Left lung (tissue), 4 donors: ENCODE measurements at regions not wholly inside any gene's neighbourhood (a gene's known extent, or its start where the extent isn't known, plus 50 kb on each side); places are given as distances from the start of the nearest gene placed in this dataset.

Source experiments
- ATAC-seq: fragments of 200-7000 bp; cut with Tn5 transposase; one replicate; pipeline ENCODE4 v1.9.1; 2020; ENCODE audit warnings: moderate library complexity
- DNase-seq, 4 donors: peaks; one replicate each; pipeline ENCODE4 v3.0.0-alpha.2; 2013 to 2020
- H3K27ac ChIP-seq, 2 donors: fragments of 200-600 bp; sonication (generic) in 1 of 2; one replicate each; pipeline versions ENCODE4 v1.5.0 to v1.8.0; 2020 to 2021
- H3K27me3 ChIP-seq, 2 donors: fragments of 200-600 bp; sonication (generic) in 1 of 2; one replicate each; pipeline versions ENCODE4 v1.5.0 to v1.8.0; 2020 to 2021
- H3K36me3 ChIP-seq, 2 donors: fragments of 200-600 bp; sonication (generic) in 1 of 2; one replicate each; pipeline versions ENCODE4 v1.5.0 to v1.8.0; 2020 to 2021
- H3K4me1 ChIP-seq, 2 donors: fragments of 200-600 bp; one replicate each; pipeline ENCODE4 v1.8.0; 2021
- H3K4me3 ChIP-seq, 2 donors: fragments of 200-600 bp; sonication (generic) in 1 of 2; one replicate each; pipeline versions ENCODE4 v1.5.0 to v1.8.0; 2020 to 2021; ENCODE audit warnings: mild to moderate bottlenecking in 1 of 2
- H3K9me3 ChIP-seq, 2 donors: fragments of 200-600 bp; sonication (generic) in 1 of 2; one replicate each; pipeline versions ENCODE4 v1.5.0 to v1.8.0; 2020 to 2021
- intact Hi-C, 2 donors: fragments of 100-400 bp; cut with DNase I; formaldehyde crosslinking; loops; one replicate each; pipeline versions ENCODE4 v1.11.2 to v1.14.2; 2022
- TF ChIP-seq, protein P1 (sequence below), 2 donors: fragments of 200-600 bp; sonication (generic) in 1 of 2; IDR thresholded peaks; one replicate each; pipeline versions ENCODE4 v1.5.0 to v1.8.0; 2021; ENCODE audit warnings: antibody characterized with exemption in 2 of 2
- donor health status: DM: no; HTN: yes; CAD: no.
- donor health status: DM: no; HTN: no; CAD: no.

DNA sequence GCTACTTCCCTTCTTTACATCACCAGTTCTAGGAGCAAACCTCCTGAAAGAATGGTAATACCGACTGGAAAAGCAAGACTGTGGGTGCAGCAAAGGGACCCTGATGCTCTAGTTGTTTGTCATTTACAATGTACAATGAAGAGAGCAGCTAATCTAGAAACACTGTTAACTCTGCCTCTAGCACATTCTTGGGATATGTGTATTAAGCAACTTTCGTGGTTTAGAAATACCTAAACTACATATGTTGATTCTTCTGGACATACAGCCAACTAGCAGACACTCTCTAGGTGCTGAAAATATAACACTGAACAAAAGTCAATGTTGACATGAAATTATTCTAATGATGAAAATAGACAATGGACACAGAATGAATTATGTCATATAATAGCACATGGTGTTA lies 440.3 kb upstream of the MC4R start:
- Histone ChIP-seq H3K27ac (no peak overlapping the region), H3K27me3 (no peaks in the 10 kb centered on the region), H3K36me3 (no peaks in the 10 kb centered on the region), H3K4me1 (no peaks in the 10 kb centered on the region), H3K9me3 (no peaks in the 10 kb centered on the region), H3K4me3 (no peak overlapping the region)
- intact Hi-C loops: no loop called here
- DNase-seq (no peak), ATAC-seq (no peak)
- TF ChIP-seq, protein P1, sequence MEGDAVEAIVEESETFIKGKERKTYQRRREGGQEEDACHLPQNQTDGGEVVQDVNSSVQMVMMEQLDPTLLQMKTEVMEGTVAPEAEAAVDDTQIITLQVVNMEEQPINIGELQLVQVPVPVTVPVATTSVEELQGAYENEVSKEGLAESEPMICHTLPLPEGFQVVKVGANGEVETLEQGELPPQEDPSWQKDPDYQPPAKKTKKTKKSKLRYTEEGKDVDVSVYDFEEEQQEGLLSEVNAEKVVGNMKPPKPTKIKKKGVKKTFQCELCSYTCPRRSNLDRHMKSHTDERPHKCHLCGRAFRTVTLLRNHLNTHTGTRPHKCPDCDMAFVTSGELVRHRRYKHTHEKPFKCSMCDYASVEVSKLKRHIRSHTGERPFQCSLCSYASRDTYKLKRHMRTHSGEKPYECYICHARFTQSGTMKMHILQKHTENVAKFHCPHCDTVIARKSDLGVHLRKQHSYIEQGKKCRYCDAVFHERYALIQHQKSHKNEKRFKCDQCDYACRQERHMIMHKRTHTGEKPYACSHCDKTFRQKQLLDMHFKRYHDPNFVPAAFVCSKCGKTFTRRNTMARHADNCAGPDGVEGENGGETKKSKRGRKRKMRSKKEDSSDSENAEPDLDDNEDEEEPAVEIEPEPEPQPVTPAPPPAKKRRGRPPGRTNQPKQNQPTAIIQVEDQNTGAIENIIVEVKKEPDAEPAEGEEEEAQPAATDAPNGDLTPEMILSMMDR (IDR thresholded peaks at IDR 0.05): no peak

DNA sequence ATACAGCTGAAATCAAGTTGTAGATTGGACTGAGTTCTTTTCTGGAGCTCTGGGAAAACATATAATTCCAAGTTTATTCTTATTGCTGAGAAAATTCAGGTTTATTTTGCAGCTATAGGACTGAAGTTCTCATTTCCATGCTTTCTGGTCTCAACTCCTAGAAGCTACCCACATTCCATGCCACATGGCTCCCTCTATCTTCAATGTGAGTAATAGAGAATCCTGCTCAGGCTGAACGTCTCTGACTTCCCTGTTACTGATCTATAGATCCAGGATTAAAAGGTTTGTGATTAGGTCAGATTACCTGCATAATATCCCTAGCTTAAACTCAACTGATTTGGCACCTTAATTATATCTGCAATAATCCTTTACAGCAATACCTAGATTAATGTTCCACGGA lies 453.8 kb upstream of the MC4R start:
- intact Hi-C loops: no loop called here
- H3K27ac ChIP-seq: no peak overlapping the region
- no peak overlapping the region for H3K4me3 ChIP-seq
- DNase-seq: no peak
- TF ChIP-seq, protein P1 (IDR thresholded peaks at IDR 0.05): no peak
- no peaks in the 10 kb centered on the region for H3K9me3 ChIP-seq
- H3K27me3 ChIP-seq: no peaks in the 10 kb centered on the region
- no peaks in the 10 kb centered on the region for H3K4me1 ChIP-seq
- no peaks in the 10 kb centered on the region for H3K36me3 ChIP-seq
- no peak for ATAC-seq

DNA sequence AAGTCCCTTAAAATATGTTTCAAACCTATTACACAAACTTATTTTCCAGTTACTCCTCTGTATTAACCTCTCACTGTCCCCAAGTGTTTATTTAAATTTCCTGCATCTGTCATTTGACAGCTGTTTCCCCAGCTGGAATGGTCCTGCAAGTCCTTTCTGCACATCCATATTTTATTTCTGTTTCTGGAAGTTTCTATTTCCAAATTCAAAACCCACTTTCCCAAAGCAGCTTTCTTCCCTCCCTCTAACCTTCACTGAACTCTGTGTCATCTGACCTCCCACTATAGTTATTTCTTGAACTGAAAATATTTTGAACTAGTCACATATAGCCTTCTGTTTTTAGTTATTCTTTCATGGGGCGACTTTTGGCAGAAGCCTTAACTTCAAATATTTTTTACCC lies 459.4 kb upstream of the MC4R start:
- no peaks in the 10 kb centered on the region for H3K9me3 ChIP-seq
- H3K27me3 ChIP-seq: no peaks in the 10 kb centered on the region
- H3K36me3 ChIP-seq: no peaks in the 10 kb centered on the region
- TF ChIP-seq, protein P1 (IDR thresholded peaks at IDR 0.05): no peak
- intact Hi-C loops: no loop called here
- H3K4me3 ChIP-seq: no peak overlapping the region
- no peak overlapping the region for H3K27ac ChIP-seq
- DNase-seq (no peak), ATAC-seq (no peak)
- H3K4me1 ChIP-seq: no peaks in the 10 kb centered on the region

DNA sequence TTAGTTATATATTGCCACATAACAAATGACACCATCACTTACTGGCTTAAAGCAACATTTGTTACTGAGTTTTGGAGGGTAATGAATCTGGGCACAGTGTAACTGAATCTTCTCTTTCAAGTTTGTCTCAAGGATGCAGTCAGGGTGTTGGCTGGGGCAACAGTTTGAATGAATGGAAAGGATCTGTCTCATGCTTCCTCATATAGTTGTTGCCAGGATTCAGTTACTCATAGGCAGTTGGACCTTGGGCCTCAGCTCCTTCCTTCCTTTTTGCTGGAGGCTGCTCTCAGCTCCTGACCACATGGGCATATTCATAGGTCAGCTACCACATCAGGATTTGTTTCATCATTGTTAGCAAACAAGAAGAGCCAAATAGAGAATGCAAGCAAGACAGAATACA lies 466.1 kb upstream of the MC4R start:
- intact Hi-C loops: no loop called here
- Histone ChIP-seq H3K27ac (no peak overlapping the region), H3K4me3 (no peak overlapping the region), H3K4me1 (no peaks in the 10 kb centered on the region), H3K27me3 (no peaks in the 10 kb centered on the region), H3K36me3 (no peaks in the 10 kb centered on the region), H3K9me3 (peaks cover 0 to 12% of the 10 kb centered on the region in 2 donors)
- DNase-seq (no peak), ATAC-seq (no peak)
- TF ChIP-seq, protein P1 (IDR thresholded peaks at IDR 0.05): no peak

DNA sequence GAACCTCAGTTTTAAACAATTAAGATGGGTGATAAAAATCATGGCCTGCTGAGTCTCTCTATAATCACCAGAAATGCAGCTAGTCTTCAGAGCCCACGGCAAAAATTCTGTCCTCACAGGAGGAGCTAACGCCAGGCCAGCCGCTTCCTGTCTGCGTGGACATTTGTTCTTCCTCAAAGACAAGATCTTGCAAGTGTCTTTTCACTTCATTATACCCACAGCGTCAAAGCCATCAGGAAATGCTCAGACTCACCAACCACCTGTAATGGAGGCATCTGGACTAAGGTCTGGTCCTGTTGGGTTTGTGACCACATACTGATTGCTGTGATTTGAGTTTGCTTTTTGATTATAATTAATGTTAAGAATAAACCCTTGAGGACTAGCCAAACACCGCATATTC lies 473.8 kb upstream of the MC4R start:
- Histone ChIP-seq H3K36me3 (no peaks in the 10 kb centered on the region), H3K4me3 (no peak overlapping the region), H3K27me3 (no peaks in the 10 kb centered on the region), H3K27ac (no peak overlapping the region), H3K9me3 (peaks cover 0 to 20% of the 10 kb centered on the region in 2 donors), H3K4me1 (no peaks in the 10 kb centered on the region)
- intact Hi-C loops: no loop called here
- ATAC-seq: no peak
- DNase-seq: no peak
- TF ChIP-seq, protein P1 (IDR thresholded peaks at IDR 0.05): no peak
